ENCODE measurements at regions not wholly inside any gene's neighbourhood (a gene's known extent, or its start where the extent isn't known, plus 50 kb on each side); places are given as distances from the start of the nearest gene placed in this dataset.
"Not testable (repeated sequence)": the region's sequence is repeated elsewhere in the genome, so short reads cannot be mapped to it uniquely, and the experiment has no call there.

- no peak for DNase-seq
Observed at GRCh38 chr10:78420946-78421735, 387.5 kb downstream of the RPS24 start.

- DNase-seq = not testable (repeated sequence)
Observed at GRCh38 chr10:78424050-78424449, 390.4 kb downstream of the RPS24 start.

GRCh38 chr10:78424723-78425122 lies 391.1 kb downstream of the RPS24 start:
- no peak for DNase-seq

- no peak for DNase-seq
Observed at GRCh38 chr10:78426181-78426580, 392.5 kb downstream of the RPS24 start.

- no peak for DNase-seq
Observed at GRCh38 chr10:78427497-78428031, 393.9 kb downstream of the RPS24 start.

- no peak for DNase-seq
Observed at GRCh38 chr10:78428579-78428978, 394.9 kb downstream of the RPS24 start.

GRCh38 chr10:78429984-78430383 lies 396.3 kb downstream of the RPS24 start:
- DNase-seq = no peak

- no peak for DNase-seq
Observed at GRCh38 chr10:78432583-78432982, 398.9 kb downstream of the RPS24 start.

- DNase-seq = no peak
Observed at GRCh38 chr10:78433076-78433595, 399.5 kb downstream of the RPS24 start.

- no peak for DNase-seq
Observed at GRCh38 chr10:78433766-78434535, 400.3 kb downstream of the RPS24 start.

GRCh38 chr10:78434886-78435285 lies 401.2 kb downstream of the RPS24 start:
- DNase-seq = no peak

GRCh38 chr10:78435484-78436221 lies 402.0 kb downstream of the RPS24 start:
- no peak for DNase-seq

- no peak for DNase-seq
Observed at GRCh38 chr10:78436222-78436573, 402.5 kb downstream of the RPS24 start.

- no peak for DNase-seq
Observed at GRCh38 chr10:78436706-78437406, 403.2 kb downstream of the RPS24 start.

- no peak for DNase-seq
Observed at GRCh38 chr10:78437407-78437768, 403.7 kb downstream of the RPS24 start.

GRCh38 chr10:78437998-78438906 lies 404.6 kb downstream of the RPS24 start:
- DNase-seq = no peak

GRCh38 chr10:78438907-78439809 lies 405.5 kb downstream of the RPS24 start:
- no peak for DNase-seq

- DNase-seq = no peak
Observed at GRCh38 chr10:78441010-78441409, 407.3 kb downstream of the RPS24 start.

- DNase-seq = no peak
Observed at GRCh38 chr10:78441694-78442093, 408.0 kb downstream of the RPS24 start.

GRCh38 chr10:78442836-78443550 lies 409.3 kb downstream of the RPS24 start:
- no peak for DNase-seq

Data from activated CD4-positive, alpha-beta T cell treated with anti-CD3 and anti-CD28 coated beads for 1 hour (primary cell).